Esophagus mucosa (tissue), 1 donor: ENCODE measurements at regions not wholly inside any gene's neighbourhood (a gene's known extent, or its start where the extent isn't known, plus 50 kb on each side); places are given as distances from the start of the nearest gene placed in this dataset.
"Not testable (repeated sequence)": the region's sequence is repeated elsewhere in the genome, so short reads cannot be mapped to it uniquely, and the experiment has no call there.

Source experiments
- ATAC-seq: fragments of 200-7000 bp; cut with Tn5 transposase; one replicate; pipeline ENCODE4 v1.9.1; 2020
- donor health status: DM: yes; HTN: yes; CAD: no.

DNA sequence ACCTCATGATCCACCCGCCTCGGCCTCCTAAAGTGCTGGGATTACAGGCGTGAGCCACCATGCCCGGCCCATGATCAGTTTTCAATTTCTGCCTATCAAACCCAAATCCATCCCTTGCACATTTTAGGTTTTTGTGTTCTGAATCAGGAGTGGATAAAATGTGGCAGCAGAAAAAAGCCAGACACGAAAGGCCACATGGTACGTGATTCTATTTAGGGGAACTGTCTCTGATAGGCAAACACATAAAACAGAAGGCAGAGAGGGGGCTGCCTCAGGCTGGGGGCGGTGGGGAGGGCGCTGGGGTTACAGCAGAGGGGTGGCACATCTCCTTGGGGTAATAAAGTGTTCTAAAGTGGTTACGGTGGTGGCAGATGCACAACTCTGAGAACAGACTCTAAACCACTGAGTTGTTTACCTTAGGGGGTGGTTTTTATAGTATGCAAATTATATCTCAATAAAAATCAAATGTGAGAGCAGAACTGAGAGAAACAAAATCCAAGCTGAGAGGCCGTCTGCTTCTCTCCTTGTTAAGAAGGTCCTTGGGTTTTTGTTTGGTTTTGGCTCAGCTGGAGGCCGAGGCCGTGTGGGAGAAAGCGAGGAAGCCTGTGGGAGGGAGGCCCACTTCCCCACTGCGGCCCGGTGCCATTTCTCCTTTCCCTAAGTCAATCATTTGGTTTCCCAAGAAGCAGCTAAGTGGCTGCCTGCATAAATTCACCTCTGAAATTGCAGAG, 78.0 kb downstream of the SOWAHC start:
- no peak for ATAC-seq

DNA sequence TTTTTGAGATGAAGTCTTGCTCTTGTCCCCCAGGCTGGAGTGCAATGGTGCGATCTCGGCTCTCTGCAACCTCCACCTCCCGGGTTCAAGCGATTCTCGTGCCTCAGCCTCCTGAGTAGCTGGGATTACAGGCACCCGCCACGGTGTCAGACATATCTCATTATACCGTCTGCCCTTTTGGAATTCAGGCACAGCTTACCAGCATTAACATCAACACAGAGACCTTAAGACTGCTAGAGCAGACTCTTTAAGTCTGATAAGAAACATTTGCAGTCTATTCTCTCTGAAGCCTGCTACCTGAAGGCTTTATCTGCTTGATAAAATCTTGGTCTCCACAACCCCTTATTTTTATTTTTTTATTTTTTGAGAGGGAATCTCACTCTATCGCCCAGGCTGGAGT, 78.7 kb downstream of the SOWAHC start:
- not testable (repeated sequence) for ATAC-seq

DNA sequence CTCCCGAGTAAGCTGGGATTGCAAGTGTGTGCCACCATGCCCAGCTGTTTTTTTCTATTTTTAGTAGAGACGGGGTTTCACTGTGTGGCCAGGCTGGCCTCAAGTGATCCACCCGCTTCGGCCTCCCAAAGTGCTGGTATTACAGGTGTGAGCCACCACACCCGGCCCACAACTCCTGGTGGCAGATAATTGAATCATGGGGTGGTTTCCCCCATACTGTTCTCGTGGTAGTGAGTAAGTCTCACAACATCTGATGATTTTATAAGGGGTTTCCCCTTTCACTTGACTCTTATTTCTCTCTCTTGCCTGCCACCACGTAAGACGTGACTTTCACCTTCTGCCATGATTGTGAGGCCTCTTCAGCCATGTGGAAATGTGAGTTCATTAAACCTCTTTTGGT, 79.1 kb downstream of the SOWAHC start:
- not testable (repeated sequence) for ATAC-seq

DNA sequence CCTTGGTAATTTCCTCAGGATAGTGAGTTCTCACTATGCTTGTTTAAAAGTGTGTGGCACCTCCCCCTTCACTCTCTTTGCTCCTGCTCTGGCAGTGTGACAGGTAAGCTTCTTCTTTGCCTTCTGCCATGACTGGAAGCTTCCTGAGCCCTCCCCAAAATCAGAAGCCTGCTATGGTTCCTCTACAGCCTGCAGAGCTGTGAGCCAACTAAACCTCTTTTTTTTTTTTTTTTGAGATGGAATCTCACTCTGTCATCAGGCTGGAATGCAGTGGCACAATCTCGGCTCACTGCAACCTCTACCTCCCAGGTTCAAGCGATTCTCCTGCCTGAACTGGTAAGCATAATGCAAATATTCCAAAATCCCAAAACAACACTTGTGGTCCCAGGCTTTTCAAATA, 80.0 kb downstream of the SOWAHC start:
- peak; percentile 30 for ATAC-seq

DNA sequence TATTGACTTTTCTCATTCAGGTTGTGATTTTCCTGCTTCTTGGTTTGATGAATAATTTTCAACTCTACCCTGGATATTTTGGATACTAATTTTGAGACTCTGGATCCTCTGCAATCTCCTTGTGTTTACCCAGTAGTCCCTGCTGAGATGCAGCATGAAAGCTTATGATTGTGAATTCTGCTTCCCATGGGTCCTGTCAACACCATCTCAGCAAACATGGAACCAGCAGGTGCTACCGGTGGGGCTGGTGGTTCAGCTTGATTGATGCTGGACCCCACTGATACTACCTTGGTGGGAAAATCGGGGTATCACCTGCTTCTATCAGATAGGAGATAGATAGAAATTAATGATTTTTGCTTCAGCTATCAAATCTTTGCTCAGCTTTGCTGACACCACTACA, 81.1 kb downstream of the SOWAHC start:
- no peak for ATAC-seq

DNA sequence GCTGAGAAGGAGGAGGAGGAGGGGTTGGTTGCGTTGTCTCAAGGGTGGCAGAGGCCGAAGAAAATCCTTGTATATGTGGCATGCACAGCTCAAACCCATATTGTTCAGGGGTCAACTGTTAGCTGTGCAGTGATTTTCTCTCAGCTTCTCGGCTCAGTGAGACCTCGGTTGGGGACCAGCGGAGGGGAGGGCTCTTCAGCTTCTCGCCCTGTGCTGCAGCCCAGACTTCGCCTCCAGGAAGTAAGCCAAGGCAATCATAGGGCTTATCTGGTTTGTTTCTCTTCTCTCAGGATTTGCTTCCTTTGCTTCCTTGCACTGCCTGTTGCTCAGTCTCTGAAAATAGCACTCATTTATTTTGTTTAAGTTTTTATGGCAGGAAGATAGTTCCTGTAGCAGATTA, 85.5 kb downstream of the SOWAHC start:
- ATAC-seq = no peak

DNA sequence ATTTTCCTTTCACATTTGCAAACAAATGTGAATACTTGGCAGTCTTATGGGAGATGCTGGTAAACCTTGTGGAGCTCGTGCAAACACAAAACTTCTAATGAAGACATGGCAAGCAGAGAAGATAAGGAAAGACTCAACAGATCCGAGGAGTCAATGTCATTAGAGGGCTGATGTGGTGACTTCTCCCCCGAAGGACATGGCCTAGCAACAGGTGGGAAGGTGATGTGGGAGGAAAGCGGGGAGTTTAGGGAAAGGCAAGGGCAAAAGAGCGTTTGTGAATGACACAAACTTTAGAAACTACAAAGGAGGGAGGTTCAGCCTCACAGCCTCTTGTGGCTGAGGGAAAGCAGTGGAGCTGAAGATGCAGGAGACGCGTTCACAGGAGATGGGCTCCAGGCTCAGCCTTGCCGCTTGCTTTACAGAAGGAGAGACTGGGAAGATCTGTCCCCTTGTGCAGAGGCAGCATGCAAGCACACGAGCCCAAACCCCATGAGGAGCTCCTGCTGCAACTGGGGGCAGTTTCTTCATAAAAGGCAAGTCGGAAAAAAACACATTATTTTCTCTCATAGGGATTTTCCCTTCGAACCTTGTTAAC, 86.6 kb downstream of the SOWAHC start:
- ATAC-seq = no peak

DNA sequence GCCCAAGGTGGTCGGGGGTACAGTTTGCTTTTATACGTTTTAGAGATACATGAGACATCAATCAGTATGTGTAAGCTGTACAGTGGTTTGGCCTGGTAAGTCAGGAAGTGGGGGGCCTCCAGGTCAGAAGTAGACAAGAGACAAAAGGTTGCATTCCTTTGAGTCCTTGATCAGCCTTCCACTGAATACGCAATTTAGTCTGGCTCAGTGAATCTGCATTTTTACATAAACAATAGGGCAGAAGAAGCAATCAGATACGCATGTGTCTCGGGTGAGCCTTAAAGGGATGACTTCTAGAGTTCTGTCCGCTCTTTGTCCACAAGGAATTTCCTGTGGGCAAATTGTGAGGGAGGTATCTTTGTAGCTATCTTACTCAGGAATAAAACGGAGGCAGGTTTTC, 87.2 kb downstream of the SOWAHC start:
- ATAC-seq = no peak

DNA sequence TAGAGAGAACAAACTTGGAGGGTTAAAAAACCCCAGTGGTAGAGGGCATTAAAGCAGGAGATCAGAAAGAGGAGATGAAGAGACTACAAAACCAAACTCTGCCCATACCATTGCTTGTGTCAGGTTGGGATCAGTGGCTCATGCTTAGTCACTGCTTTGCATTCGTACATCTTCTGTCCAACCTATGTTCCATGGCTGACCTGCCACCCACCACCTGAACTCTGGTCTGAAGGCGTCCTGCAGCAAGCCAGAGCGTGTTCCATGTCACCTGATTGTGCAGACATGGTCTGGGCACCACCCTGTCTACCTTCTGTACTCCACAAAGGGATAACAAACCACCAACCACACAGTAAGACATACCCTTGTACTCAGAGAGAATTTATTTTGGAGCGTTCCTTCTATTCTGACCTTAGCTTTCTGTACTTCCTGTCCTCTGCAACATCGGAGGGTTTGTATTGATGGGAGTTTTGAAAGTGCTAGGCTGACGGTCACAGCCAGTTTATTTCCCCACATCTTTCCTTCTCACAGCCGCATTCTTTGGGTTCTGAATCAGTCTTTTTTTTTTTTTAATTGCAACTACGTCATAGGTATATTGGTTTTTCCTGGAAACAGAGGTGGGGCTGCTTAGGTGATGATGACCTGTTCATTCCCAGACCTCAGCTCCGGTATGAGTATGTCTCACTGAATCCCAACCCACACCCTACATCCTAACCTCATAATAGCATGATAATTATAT, 88.3 kb downstream of the SOWAHC start:
- ATAC-seq = peak; percentile 87

DNA sequence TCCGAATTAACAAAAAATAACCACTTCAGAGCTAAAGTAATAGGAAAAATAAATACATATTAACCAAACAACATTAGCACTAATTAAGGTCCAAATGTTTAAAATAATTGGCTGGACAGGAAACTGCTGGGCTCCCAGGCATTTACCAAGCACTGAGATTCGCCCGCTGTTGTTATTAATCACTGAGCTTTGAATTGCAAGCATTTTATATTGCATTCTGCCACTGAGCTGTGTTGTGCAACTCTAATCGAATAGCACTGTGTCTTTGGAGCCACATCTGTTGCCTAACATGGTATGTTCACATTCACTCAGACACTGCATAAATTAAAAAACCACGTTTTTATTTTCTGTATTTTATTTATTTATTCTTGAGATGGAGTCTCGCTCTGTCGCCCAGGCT, 88.9 kb downstream of the SOWAHC start:
- ATAC-seq = peak; percentile 39

DNA sequence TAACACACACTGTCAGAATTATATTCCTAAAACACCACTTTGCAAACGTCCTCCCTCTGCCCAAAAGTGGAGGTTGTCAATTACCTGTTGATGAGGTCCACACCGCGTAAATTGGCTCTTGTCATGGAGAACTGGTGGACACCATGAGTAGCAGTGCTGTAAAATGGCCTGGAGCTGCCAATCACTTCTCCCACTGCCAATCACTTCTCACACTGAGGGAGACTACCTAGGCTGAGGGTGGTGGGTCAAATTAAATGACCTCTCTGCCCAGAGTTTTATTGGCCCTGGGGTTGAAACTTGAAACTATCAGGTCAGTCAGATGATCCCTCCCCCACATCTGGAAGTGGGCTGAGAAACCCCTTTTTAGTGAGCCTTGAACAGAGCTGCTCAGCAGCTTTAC, 89.6 kb downstream of the SOWAHC start:
- no peak for ATAC-seq

DNA sequence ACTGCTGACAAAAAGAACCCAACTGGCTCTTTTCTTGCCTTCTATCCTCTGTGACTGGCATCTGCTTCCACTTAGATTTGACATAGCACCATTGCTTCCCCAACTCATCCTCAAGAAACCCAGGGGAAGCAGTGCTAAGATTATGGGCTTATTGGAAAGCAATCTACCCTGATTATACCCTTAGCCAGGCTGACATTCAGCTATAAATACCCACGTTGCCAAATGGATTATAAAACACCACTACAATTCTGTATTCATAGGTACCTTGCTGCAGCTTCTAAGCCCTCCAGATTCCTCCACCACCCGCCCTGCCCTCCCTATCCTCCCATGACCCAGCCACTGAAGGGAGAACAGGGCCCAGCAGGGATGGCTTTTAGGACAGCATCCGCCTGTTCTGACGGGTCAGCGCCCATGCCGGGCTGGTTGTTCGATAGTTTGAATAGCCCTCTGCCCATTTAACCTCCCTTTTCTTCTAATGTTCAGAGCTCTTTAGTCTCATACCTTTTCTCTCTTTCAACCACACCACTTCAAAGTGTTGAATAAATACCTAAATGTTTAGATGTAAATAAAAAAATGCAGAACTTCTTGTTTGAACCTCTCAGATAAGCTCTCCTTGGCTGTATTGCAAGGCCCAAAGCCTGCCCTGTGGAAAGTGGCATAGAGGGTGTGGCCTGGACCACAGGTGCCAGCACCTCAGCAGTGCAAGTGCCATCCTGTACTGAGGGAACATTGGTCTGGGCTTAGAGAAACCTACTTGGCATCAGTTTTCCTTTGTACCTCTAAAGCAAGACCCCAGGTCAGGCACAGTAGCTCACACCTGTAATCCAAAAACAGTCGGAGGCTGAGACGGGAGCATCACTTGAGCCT, 86.6 kb upstream of the RGPD5 start:
- ATAC-seq = peak; percentile 81

DNA sequence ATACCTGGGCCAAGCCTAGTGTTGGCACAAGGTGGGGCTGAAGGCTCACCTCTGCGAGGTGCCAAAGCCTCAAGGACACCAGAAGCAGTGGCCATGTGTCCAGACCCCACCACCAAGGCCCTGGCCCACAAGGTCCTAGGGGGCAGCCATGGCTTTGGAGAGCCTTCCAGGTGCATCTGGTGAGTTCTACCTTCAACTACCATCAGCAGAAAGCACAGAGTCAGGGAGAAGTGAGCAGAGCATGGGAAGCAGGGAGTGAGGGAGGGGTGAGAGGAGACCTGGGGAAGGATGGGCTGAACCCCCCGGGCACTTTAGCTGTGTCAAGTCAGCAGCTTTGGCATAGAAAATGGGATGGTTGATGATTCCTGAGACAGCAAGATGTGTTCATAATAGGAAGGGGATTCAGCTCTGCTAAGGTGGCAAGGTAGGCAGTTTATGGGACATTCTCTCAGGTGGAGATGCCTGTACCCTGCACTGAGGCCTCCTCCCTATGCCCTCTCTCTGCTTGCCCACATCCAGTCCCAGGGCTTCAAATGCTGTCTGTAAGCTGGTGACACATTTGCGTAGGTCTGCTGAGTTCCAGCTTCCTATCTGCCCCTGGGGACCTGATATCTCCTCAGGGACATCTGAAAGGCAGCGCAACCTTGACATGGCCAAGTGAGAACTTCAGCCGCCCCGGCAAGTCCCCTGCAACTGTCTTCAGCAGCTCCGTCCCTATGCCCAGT, 83.4 kb upstream of the RGPD5 start:
- no peak for ATAC-seq

DNA sequence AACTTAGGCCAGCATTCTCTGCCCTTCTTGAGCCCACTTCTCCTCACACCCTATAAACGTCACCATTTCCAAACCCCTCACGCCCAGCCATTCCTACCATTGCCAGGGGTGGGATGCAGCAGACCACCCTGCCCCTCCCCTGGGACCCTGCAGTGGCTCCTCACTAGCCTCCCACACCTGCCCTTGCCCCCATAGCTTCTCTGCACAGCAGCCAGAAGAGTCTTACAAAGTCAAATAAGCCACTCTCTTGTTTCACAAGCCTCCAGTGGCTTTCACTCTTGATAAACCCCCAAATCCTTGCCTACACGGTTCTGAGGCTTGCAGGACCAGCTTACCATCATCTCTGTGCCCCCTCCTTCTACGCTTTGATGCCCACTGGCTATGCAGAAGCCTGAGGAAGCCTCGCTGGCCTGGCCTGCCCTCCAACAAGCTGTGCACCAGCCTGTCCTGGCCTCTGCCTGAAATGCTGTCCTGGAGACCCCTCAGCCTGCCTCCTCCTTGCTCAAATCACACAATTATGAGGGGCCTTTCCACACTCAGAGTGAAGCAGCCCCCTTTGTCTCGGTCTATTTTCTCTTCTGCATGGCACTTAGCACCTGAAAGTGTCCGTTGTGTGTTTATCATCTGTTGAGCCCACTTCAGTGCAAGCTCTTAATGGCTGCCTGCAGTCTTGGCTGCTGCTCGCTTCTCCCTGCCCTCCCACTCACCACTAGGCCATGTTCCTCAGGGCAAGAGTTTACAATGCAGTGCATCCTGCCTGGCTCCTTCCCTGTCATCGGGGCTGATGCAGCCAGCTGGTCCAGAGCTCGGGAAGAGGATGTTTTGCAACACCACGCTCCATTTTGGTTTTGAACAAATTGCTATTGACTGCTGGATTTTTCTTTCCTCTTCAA, 82.6 kb upstream of the RGPD5 start:
- no peak for ATAC-seq

DNA sequence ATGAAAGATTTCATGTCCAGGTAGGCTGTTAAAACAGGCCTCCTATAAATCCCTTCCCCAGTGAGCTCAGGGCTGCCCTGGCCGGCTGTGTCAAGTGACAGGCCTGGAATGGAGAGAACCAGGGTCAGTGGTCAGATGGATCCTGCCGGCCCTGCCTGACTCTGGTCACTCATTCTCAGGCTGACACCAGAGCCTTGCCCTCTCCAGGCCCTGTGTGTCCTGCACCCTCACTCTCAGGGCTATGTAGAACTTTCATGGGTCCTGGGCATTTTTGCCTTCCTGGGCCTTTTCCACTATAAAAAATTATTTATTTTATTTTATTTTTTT, 82.0 kb upstream of the RGPD5 start:
- ATAC-seq = no peak

DNA sequence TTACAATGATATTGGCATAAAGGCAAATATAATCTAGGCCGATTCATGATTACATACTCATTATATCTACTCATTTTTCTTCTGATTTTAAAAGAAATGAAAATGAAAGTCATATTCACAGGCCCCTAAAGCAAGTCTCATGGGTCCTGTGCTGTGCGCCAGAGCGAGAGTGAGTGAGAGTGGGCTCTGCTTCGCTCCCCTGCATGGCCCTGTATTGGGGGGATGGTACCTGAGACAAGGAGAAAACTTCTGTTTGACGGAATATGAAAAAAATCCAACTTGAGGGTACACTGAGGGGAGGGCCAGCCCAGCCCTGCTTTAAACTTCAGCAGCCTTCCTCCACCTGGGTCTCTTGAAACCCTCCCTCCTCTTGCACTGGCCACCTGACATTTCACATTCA, 81.4 kb upstream of the RGPD5 start:
- ATAC-seq = no peak

DNA sequence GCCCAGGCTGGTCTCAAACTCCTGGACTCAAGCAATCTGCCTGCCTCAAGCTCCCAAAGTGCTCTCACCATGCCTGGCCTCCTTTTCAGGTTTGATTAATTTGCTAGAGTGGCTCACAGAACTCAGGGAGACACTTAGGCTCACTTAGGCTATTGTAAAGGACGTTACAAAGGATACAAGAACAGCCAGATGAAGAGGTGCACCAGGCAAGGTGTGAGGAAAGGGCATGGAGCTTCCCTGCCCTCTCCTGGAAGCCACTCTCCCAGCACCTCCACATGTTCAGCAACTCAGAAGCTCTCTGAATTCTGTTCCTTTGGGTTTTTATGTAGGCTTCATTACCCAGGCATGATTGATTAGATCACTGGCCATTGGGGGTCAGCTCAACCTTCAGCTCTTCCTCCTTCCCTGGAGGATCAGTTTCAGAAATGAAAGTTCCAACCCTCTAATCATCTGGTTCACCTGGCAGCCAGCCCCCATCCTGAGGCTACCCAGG, 78.7 kb upstream of the RGPD5 start:
- ATAC-seq = peak; percentile 90

DNA sequence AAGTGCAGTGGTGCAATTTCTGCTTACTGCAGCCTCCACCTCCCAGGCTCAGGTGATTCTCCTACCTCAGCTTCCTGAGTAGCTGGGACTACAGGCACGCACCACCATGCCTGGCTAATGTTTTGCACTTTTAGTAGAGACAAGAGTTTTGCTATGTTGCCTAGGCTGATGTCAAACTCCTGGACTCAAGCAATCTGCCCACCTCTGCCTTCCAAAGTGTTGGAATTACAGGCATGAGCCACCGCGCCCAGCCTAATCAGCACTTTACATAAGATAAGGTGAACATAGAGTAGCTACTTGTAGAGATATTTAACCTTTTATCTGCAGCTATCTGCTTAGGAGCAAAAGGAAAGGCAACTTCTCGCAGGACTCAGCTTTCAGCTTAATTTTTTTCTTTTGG, 77.5 kb upstream of the RGPD5 start:
- not testable (repeated sequence) for ATAC-seq

DNA sequence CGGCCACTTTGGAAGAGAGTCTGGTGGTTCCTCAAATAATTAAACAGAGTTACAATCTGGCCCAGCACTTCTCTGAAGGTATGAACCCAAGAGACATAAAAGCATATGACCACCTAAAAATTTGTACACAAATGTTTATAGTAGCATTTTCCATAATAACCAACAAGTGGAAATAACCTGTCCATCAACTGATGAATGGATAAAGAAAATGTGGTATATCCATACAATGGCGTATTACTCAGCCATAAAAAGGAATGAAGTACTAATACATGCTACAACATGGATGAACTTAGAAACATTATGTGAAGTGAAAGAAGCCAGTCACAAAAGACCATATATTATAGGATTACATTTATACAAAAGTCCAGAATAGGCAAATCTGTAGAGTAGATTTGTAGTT, 76.0 kb upstream of the RGPD5 start:
- ATAC-seq = no peak

DNA sequence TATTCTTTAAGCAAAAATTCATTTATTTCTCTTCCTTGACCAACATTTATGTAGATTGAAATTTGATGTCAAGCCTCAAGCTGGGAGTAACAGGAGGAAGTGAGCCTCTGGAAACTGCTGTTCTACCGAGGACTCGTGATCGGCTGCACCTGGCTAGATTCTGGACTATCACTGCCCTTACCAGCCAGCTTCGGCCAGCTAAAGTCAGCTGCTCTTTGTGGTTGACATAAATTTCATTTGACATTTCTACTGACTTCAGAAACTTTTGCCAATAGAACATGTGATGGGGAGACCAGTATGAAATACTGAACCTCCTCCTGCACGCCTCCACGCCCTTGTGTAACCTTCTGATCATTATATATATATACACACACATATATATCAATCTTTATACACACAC, 74.2 kb upstream of the RGPD5 start:
- no peak for ATAC-seq
